DMS153 treated with DMSO at 0.1 percent for 48 hours (cell line): ENCODE measurements at regions not wholly inside any gene's neighbourhood (a gene's known extent, or its start where the extent isn't known, plus 50 kb on each side); places are given as distances from the start of the nearest gene placed in this dataset.
A peak's percentile ranks its signal among the peaks of the same experiment; 100 is the strongest.

ENCODE experiments used
- DNase-seq: peaks from one replicate; lab custom pipeline; 2025; ENCODE audit not compliant: unreplicated experiment; lab: John Stamatoyannopoulos, UW

- no peak for DNase-seq
Measured at GRCh38 chr2:18797133-18797845, 207.9 kb upstream of the NT5C1B start.

- DNase-seq = no peak
Measured at GRCh38 chr2:18795906-18796305, 206.5 kb upstream of the NT5C1B start.

GRCh38 chr2:18792684-18793083, 203.3 kb upstream of the NT5C1B start:
- no peak for DNase-seq

GRCh38 chr2:18792226-18792629, 202.9 kb upstream of the NT5C1B start:
- no peak for DNase-seq

- DNase-seq = no peak
Measured at GRCh38 chr2:18791172-18791797, 201.9 kb upstream of the NT5C1B start.

GRCh38 chr2:18790509-18791171, 201.3 kb upstream of the NT5C1B start:
- DNase-seq = no peak

GRCh38 chr2:18788592-18788991, 199.2 kb upstream of the NT5C1B start:
- DNase-seq = no peak

GRCh38 chr2:18787726-18788125, 198.4 kb upstream of the NT5C1B start:
- no peak for DNase-seq

GRCh38 chr2:18784245-18784644, 194.9 kb upstream of the NT5C1B start:
- no peak for DNase-seq

GRCh38 chr2:18781541-18782280, 192.3 kb upstream of the NT5C1B start:
- no peak for DNase-seq

GRCh38 chr2:18777250-18777812, 188.0 kb upstream of the NT5C1B start:
- no peak for DNase-seq

- no peak for DNase-seq
Measured at GRCh38 chr2:18771212-18771611, 181.8 kb upstream of the NT5C1B start.

GRCh38 chr2:18763338-18763737, 174.0 kb upstream of the NT5C1B start:
- no peak for DNase-seq

GRCh38 chr2:18762667-18763066, 173.3 kb upstream of the NT5C1B start:
- no peak for DNase-seq

GRCh38 chr2:18754286-18754685, 164.9 kb upstream of the NT5C1B start:
- DNase-seq = no peak

- no peak for DNase-seq
Measured at GRCh38 chr2:18753722-18754121, 164.4 kb upstream of the NT5C1B start.

- peak; percentile 64 for DNase-seq
Measured at GRCh38 chr2:18752667-18753422, 163.5 kb upstream of the NT5C1B start.

- no peak for DNase-seq
Measured at GRCh38 chr2:18752022-18752493, 162.7 kb upstream of the NT5C1B start.

GRCh38 chr2:18750672-18751554, 161.5 kb upstream of the NT5C1B start:
- DNase-seq = no peak
